ENCODE measurements at regions not wholly inside any gene's neighbourhood (a gene's known extent, or its start where the extent isn't known, plus 50 kb on each side); places are given as distances from the start of the nearest gene placed in this dataset.
A peak's percentile ranks its signal among the peaks of the same experiment; 100 is the strongest.

DNA sequence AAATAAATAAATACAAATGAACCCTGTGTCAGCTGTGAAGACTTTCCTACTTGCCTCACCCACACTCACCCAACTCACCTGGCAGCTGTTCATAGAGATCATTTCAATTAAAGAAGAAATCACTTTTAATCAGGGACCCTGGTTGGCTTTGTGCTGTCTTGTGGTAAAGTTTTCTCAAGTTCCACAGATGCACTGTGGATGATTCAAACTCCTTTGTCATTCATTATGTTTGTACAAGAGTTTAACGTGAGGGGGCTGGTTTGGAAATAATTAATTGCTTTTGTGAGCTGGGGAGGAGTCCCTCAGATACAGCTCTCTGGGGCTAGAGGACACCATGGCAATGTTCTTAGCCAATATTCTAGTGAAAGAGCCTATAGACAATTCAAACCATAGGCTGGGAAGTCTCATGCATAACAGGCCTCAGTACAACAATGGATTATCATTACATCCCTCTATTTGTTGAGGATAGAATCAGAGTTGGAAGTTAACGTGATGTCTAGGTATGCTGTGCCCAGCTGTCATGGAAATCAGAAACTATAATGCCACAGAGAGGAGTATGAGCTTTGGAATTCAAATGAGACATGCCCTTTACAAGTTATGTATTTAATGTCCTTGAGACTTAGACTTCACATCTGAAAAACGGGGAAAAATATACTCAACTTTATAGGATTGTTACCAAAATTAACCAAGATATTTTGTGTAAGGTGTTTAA is 698.5 kb downstream of the KCNA4 start:
- DNase-seq (ENCODE audit: low read depth) = peak; percentile 61
- no peak overlapping the region for H3K4me3 ChIP-seq (ENCODE audit: low read depth, low read length)
- TF ChIP-seq, protein P1, sequence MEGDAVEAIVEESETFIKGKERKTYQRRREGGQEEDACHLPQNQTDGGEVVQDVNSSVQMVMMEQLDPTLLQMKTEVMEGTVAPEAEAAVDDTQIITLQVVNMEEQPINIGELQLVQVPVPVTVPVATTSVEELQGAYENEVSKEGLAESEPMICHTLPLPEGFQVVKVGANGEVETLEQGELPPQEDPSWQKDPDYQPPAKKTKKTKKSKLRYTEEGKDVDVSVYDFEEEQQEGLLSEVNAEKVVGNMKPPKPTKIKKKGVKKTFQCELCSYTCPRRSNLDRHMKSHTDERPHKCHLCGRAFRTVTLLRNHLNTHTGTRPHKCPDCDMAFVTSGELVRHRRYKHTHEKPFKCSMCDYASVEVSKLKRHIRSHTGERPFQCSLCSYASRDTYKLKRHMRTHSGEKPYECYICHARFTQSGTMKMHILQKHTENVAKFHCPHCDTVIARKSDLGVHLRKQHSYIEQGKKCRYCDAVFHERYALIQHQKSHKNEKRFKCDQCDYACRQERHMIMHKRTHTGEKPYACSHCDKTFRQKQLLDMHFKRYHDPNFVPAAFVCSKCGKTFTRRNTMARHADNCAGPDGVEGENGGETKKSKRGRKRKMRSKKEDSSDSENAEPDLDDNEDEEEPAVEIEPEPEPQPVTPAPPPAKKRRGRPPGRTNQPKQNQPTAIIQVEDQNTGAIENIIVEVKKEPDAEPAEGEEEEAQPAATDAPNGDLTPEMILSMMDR (IDR thresholded peaks at IDR 0.05; ENCODE audit: insufficient read depth, low read length) = no peak

DNA sequence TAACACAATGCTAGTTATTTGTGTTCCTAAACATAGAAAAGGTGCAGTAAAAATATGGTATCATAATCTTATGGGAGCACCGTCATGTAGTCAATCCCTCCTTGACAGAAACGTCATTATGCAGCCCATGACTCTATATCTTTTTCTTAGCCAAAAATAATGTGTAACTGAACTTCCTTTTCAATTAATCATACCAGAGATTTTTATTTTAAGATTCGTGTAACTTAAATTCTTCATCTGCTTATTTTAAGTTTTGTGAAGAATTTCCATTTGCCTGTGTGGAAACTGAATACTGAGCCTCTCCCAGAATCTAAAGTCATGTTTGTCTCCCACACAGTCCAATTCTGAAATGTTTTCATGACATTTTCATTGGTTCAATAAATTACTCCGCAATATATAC is 699.1 kb downstream of the KCNA4 start:
- TF ChIP-seq, protein P1 (IDR thresholded peaks at IDR 0.05; ENCODE audit: insufficient read depth, low read length) = no peak
- H3K4me3 ChIP-seq (ENCODE audit: low read depth, low read length) = no peak overlapping the region
- DNase-seq (ENCODE audit: low read depth) = peak; percentile 60

DNA sequence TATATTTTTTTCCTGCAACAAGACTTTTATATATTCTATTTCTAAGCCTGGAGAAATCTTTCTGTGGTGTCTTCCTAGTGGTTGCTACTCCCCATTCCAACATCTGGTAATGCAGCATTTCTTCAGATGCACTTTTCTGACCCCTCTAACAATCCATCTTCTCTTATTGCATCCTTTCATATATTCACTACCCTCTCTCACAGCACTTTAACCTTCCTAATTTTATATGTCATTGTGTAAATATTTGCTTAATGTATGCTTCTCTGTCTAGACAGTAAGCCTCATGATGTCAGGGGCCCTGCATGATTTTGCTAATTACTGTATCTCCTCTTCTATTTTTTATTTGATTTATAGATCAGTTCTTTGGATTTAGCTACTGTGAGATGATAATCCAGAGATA is 701.6 kb downstream of the KCNA4 start:
- no peak overlapping the region for H3K4me3 ChIP-seq (ENCODE audit: low read depth, low read length)
- TF ChIP-seq, protein P1 (IDR thresholded peaks at IDR 0.05; ENCODE audit: insufficient read depth, low read length) = no peak
- DNase-seq (ENCODE audit: low read depth) = no peak

DNA sequence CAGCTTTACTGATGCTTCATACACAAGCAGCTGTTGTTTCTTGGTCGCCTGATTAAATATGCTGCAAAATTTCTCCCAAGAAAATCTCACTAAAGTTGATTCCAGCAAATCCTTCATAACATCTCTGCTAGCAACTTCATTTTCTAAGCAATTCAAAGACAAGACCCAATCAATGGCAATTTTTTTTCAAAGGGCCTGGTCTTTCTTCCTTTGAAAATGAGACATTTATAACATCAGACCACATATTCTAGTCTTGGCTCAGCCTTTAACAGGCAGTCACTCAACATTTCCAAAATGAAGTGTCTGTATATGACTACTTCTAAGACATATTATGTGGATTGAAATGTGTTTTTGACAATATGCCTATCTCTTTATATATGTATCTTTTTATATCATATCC is 702.6 kb downstream of the KCNA4 start:
- TF ChIP-seq, protein P1 (IDR thresholded peaks at IDR 0.05; ENCODE audit: insufficient read depth, low read length) = no peak
- H3K4me3 ChIP-seq (ENCODE audit: low read depth, low read length) = no peak overlapping the region
- DNase-seq (ENCODE audit: low read depth) = no peak

DNA sequence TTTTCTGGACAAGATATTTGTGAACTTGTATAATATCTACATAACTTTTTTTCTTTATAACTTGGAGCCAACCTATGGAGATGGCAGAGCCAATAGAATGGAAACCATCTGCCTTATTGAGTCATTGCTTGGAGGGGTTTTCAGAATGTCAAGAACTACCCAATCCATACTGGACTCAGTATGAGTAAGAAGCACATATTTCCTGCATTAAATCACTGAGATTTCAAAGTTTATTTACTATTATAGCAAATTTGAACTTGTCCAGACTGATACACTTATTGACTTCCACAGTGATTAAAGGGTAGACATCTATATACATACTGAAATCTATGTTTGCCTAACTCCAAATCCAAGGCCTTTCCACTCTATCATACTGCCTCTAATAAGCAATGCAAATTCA is 704.0 kb downstream of the KCNA4 start:
- TF ChIP-seq, protein P1 (IDR thresholded peaks at IDR 0.05; ENCODE audit: insufficient read depth, low read length) = no peak
- peak; percentile 69 for DNase-seq (ENCODE audit: low read depth)
- H3K4me3 ChIP-seq (ENCODE audit: low read depth, low read length) = no peak overlapping the region

DNA sequence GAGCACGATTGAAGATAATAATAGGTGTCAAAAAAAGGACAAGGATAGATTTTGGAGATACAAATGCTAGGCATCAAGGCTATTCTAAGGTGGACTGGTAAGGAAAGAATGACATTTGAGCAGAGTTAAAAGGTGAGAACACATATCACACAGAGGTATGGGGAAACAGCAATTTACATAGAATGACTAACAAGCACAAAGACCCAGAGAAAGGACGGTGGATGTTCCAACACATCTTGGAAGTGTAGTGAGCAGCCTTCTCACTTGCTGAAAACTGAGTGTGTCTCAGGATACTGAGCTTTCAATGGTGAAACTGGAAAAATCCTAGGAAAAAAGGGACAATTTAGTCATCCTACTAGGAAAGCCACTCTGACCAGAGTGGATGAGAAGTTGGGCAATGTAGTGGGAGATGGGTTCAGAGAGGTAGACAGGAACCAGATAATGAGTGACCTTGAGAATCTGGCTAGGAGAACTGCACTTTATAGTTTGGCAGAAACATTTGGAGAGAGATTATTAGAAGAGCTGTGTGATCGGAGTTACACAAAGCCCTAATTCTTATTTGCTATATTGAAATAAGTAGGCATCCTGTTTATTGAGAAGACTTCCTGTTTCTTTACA is 706.0 kb downstream of the KCNA4 start:
- DNase-seq (ENCODE audit: low read depth) = no peak
- no peak overlapping the region for H3K4me3 ChIP-seq (ENCODE audit: low read depth, low read length)
- TF ChIP-seq, protein P1 (IDR thresholded peaks at IDR 0.05; ENCODE audit: insufficient read depth, low read length) = no peak
